SK-N-SH treated with all-trans-retinoic acid at 6 μM for 48 hours (cell line): ENCODE measurements at regions not wholly inside any gene's neighbourhood (a gene's known extent, or its start where the extent isn't known, plus 50 kb on each side); places are given as distances from the start of the nearest gene placed in this dataset.

Experiments used
- ATAC-seq: fragments of 200-7000 bp; cut with Tn5 transposase; 3 replicates; pipeline ENCODE4 v1.9.1; 2020; ENCODE audit warnings: mild to moderate bottlenecking, moderate library complexity
- ARNTL ChIP-seq: fragments of 450-650 bp; formaldehyde crosslinking; IDR thresholded peaks from 2 replicates; pipeline ENCODE4 v1.5.0; 2020; ENCODE audit warnings: low read depth, mild to moderate bottlenecking, moderate library complexity, borderline replicate concordance
- BACH2 ChIP-seq: fragments of 250-450 bp; sonication (Bioruptor Pico); IDR thresholded peaks from 2 replicates; pipeline ENCODE4 v1.9.0; 2021; ENCODE audit warnings: mild to moderate bottlenecking, borderline replicate concordance
- CREB5 ChIP-seq: fragments of 250-450 bp; sonication (Bioruptor Pico); IDR thresholded peaks from 2 replicates; pipeline ENCODE4 v1.5.1; 2020; ENCODE audit warnings: low read depth, mild to moderate bottlenecking, moderate library complexity
- CSDC2 ChIP-seq: fragments of 250-450 bp; sonication (Bioruptor Pico); IDR thresholded peaks from 2 replicates; pipeline ENCODE4 v1.5.0; 2020; ENCODE audit warnings: mild to moderate bottlenecking, moderate library complexity
- CSRNP3 ChIP-seq: fragments of 250-450 bp; sonication (Bioruptor Pico); IDR thresholded peaks from 2 replicates; pipeline ENCODE4 v1.5.1; 2021; ENCODE audit warnings: mild to moderate bottlenecking, moderate library complexity
- ESRRG ChIP-seq: fragments of 250-450 bp; sonication (Bioruptor Pico); IDR thresholded peaks from 2 replicates; pipeline ENCODE4 v1.6.1; 2021; ENCODE audit warnings: mild to moderate bottlenecking
- GLIS3 ChIP-seq: fragments of 250-450 bp; sonication (Bioruptor Pico); IDR thresholded peaks from 2 replicates; pipeline ENCODE4 v1.5.0; 2020; ENCODE audit warnings: mild to moderate bottlenecking, moderate library complexity
- PATZ1 ChIP-seq: fragments of 250-450 bp; sonication (Bioruptor Pico); IDR thresholded peaks from 2 replicates; pipeline ENCODE4 v1.8.0; 2020; ENCODE audit warnings: mild to moderate bottlenecking, moderate library complexity, borderline replicate concordance
- POU6F1 ChIP-seq: fragments of 250-450 bp; sonication (Bioruptor Pico); IDR thresholded peaks from 2 replicates; pipeline ENCODE4 v1.8.0; 2021; ENCODE audit warnings: low read depth, mild to moderate bottlenecking, moderate library complexity, borderline replicate concordance
- PPARA ChIP-seq: fragments of 250-450 bp; sonication (Bioruptor Pico); IDR thresholded peaks from 2 replicates; pipeline ENCODE4 v1.5.0; 2020; ENCODE audit warnings: mild to moderate bottlenecking, borderline replicate concordance
- RARB ChIP-seq: fragments of 250-450 bp; sonication (Bioruptor Pico); IDR thresholded peaks from 2 replicates; pipeline ENCODE4 v1.8.0; 2021; ENCODE audit warnings: mild to moderate bottlenecking, moderate library complexity
- SNAI2 ChIP-seq: fragments of 250-450 bp; sonication (Bioruptor Pico); IDR thresholded peaks from 2 replicates; pipeline ENCODE4 v1.5.0; 2020; ENCODE audit warnings: mild to moderate bottlenecking, moderate library complexity
- TCF4 ChIP-seq: fragments of 250-450 bp; sonication (Bioruptor Pico); IDR thresholded peaks from 2 replicates; pipeline ENCODE4 v1.8.0; 2021; ENCODE audit warnings: mild to moderate bottlenecking, moderate library complexity, borderline replicate concordance
- TOX ChIP-seq: fragments of 250-450 bp; sonication (Bioruptor Pico); IDR thresholded peaks from 2 replicates; pipeline ENCODE4 v1.8.0; 2021; ENCODE audit warnings: mild to moderate bottlenecking, moderate library complexity, borderline replicate concordance
- TSHZ2 ChIP-seq: fragments of 250-450 bp; sonication (Bioruptor Pico); IDR thresholded peaks from 2 replicates; pipeline ENCODE4 v1.5.0; 2020; ENCODE audit warnings: mild to moderate bottlenecking, moderate library complexity
- ZC3H10 ChIP-seq: fragments of 250-450 bp; sonication (Bioruptor Pico); IDR thresholded peaks from 2 replicates; pipeline ENCODE4 v1.5.1; 2021; ENCODE audit warnings: mild to moderate bottlenecking, moderate library complexity
- ZFP3 ChIP-seq: fragments of 250-450 bp; sonication (Bioruptor Pico); IDR thresholded peaks from 2 replicates; pipeline ENCODE4 v1.5.0; 2020; ENCODE audit warnings: mild to moderate bottlenecking, moderate library complexity
- ZNF565 ChIP-seq: fragments of 450-650 bp; formaldehyde crosslinking; conservative IDR thresholded peaks from 2 replicates; pipeline ENCODE4 v1.5.0; 2020; ENCODE audit warnings: low read depth, mild to moderate bottlenecking, moderate library complexity
- ZNF70 ChIP-seq: fragments of 450-650 bp; formaldehyde crosslinking; IDR thresholded peaks from 2 replicates; pipeline ENCODE4 v1.5.0; 2020; ENCODE audit warnings: mild to moderate bottlenecking, moderate library complexity
- ZNF8 ChIP-seq: fragments of 450-650 bp; formaldehyde crosslinking; IDR thresholded peaks from 2 replicates; pipeline ENCODE4 v1.5.0; 2020; ENCODE audit warnings: mild to moderate bottlenecking, moderate library complexity

- ATAC-seq, result no peak
Observed at GRCh38 chr14:34015383-34015782, 64.5 kb upstream of the EGLN3 start.

GRCh38 chr14:34014936-34015335 lies 64.1 kb upstream of the EGLN3 start:
- ATAC-seq, result no peak
- TF ChIP-seq ZFP3 (CRISPR knock-in tag), result no peak
- no peak for TF ChIP-seq GLIS3 (CRISPR knock-in tag)
- no peak for TF ChIP-seq RARB (CRISPR knock-in tag)
- no peak for TF ChIP-seq ZC3H10 (CRISPR knock-in tag)
- TF ChIP-seq SNAI2 (CRISPR knock-in tag), result no peak
- TF ChIP-seq BACH2, result no peak
- no peak for TF ChIP-seq ESRRG (CRISPR knock-in tag)
- no peak for TF ChIP-seq CSRNP3 (CRISPR knock-in tag)
- no peak for TF ChIP-seq TCF4 (CRISPR knock-in tag)
- no peak for TF ChIP-seq TOX (CRISPR knock-in tag)
- TF ChIP-seq PATZ1, result no peak
- no peak for TF ChIP-seq ARNTL
- TF ChIP-seq ZNF8 (CRISPR knock-in tag), result no peak
- TF ChIP-seq POU6F1, result no peak
- no peak for TF ChIP-seq ZNF565
- TF ChIP-seq TSHZ2 (CRISPR knock-in tag), result no peak
- no peak for TF ChIP-seq PPARA (CRISPR knock-in tag)

More at GRCh38 chr14:34015383-34015782, 64.5 kb upstream of the EGLN3 start:
- no peak for TF ChIP-seq CSRNP3 (CRISPR knock-in tag)
- no peak for TF ChIP-seq ZNF565
- TF ChIP-seq TCF4 (CRISPR knock-in tag), result no peak
- no peak for TF ChIP-seq ZC3H10 (CRISPR knock-in tag)
- no peak for TF ChIP-seq ESRRG (CRISPR knock-in tag)
- no peak for TF ChIP-seq CREB5 (CRISPR knock-in tag)
- no peak for TF ChIP-seq ZNF8 (CRISPR knock-in tag)
- TF ChIP-seq CSDC2 (CRISPR knock-in tag), result no peak
- no peak for TF ChIP-seq ARNTL
- no peak for TF ChIP-seq ZNF70 (CRISPR knock-in tag)
- no peak for TF ChIP-seq ZFP3 (CRISPR knock-in tag)
- TF ChIP-seq GLIS3 (CRISPR knock-in tag), result no peak
- TF ChIP-seq, all 23 proteins: peak for 0

GRCh38 chr14:34013721-34014060 lies 62.8 kb upstream of the EGLN3 start:
- TF ChIP-seq ARNTL, result no peak
- TF ChIP-seq BACH2, result no peak
- no peak for TF ChIP-seq ZFP3 (CRISPR knock-in tag)
- TF ChIP-seq ZNF565, result no peak
- no peak for TF ChIP-seq GLIS3 (CRISPR knock-in tag)
- TF ChIP-seq RARB (CRISPR knock-in tag), result no peak
- no peak for TF ChIP-seq CREB5 (CRISPR knock-in tag)
- no peak for TF ChIP-seq TSHZ2 (CRISPR knock-in tag)
- TF ChIP-seq ESRRG (CRISPR knock-in tag), result no peak
- no peak for TF ChIP-seq PPARA (CRISPR knock-in tag)
- no peak for ATAC-seq
